Left ventricle myocardium inferior (tissue), 1 donor: ENCODE measurements at regions not wholly inside any gene's neighbourhood (a gene's known extent, or its start where the extent isn't known, plus 50 kb on each side); places are given as distances from the start of the nearest gene placed in this dataset.

Experiments used
- DNase-seq: peaks from one replicate; pipeline ENCODE4 v3.0.0-alpha.2; 2020
- H3K27ac ChIP-seq: fragments of 200-600 bp; replicated peaks from 2 replicates; pipeline ENCODE4 v1.8.0; 2021
- H3K27me3 ChIP-seq: fragments of 200-600 bp; 2 replicates; pipeline ENCODE4 v1.8.0; 2021; ENCODE audit warnings: low read depth
- H3K36me3 ChIP-seq: fragments of 200-600 bp; 2 replicates; pipeline ENCODE4 v1.8.0; 2021
- H3K4me1 ChIP-seq: fragments of 200-600 bp; 2 replicates; pipeline ENCODE4 v1.8.0; 2021
- H3K4me3 ChIP-seq: fragments of 200-600 bp; 2 replicates; pipeline ENCODE4 v1.8.0; 2021; ENCODE audit warnings: mild to moderate bottlenecking, moderate library complexity
- H3K9me3 ChIP-seq: fragments of 200-600 bp; replicated peaks from 2 replicates; pipeline ENCODE4 v1.8.0; 2021
- CTCF ChIP-seq: fragments of 200-600 bp; IDR thresholded peaks from 2 replicates; pipeline ENCODE4 v1.8.0; 2021; ENCODE audit warnings: antibody characterized with exemption, mild to moderate bottlenecking, borderline replicate concordance
- intact Hi-C: fragments of 100-400 bp; cut with micrococcal nuclease; formaldehyde crosslinking; loops from one replicate; pipeline ENCODE4 v1.11.0; 2022
- donor health status: DM: no; HTN: yes; CAD: no; lungs with severe emphysema.

DNA sequence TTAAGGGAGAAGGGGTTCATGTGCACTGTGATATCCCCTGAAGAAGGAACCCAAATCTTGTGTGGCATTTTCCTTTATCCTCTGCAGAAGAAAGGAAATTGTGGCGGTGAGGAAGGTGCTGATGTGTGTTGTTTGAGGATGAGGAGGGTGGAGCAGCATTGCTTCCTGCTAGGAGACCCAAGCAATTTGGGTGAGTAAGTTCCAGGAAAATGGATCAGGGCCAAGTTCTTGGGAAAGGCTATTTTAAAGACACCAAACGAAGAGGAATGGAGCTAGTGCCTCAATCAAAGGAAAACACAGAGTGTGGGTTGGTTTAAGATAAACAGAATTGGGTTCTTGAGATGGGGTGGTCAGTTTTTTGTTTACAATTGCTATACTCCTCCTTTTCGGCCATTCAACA is 86.7 kb upstream of the MARK1 start:
- TF ChIP-seq CTCF = no peak
- Histone ChIP-seq H3K9me3 (peaks cover 10% of the 10 kb centered on the region), H3K36me3 (no peaks in the 10 kb centered on the region), H3K27ac (no peak overlapping the region), H3K4me3 (no peak overlapping the region), H3K4me1 (no peaks in the 10 kb centered on the region), H3K27me3 (no peaks in the 10 kb centered on the region)
- no peak for DNase-seq
- intact Hi-C loops = no loop called here

DNA sequence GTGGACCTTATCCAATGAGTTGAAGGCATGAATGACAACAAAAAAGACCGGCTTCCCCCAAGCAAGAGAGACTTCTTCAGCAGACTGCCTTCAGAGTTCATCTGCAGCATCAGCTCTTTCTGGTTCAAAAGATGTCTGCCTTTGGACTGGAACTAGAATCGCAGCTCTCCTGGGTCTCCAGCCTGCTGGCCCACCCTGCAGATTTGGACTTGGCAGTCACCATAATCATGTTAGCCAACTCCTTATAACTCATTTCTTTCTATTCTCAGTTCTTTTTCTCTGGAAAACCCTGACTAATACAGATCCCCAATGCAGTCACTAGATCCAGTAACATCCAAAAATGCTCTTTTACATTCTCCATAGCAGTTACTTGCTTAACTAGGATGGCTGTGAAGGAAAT is 89.2 kb upstream of the MARK1 start:
- no peak for DNase-seq
- Histone ChIP-seq H3K36me3 (no peaks in the 10 kb centered on the region), H3K27ac (no peak overlapping the region), H3K4me1 (no peaks in the 10 kb centered on the region), H3K9me3 (peaks cover under 1% of the 10 kb centered on the region), H3K27me3 (no peaks in the 10 kb centered on the region), H3K4me3 (no peak overlapping the region)
- no peak for TF ChIP-seq CTCF
- intact Hi-C loops = no loop called here

DNA sequence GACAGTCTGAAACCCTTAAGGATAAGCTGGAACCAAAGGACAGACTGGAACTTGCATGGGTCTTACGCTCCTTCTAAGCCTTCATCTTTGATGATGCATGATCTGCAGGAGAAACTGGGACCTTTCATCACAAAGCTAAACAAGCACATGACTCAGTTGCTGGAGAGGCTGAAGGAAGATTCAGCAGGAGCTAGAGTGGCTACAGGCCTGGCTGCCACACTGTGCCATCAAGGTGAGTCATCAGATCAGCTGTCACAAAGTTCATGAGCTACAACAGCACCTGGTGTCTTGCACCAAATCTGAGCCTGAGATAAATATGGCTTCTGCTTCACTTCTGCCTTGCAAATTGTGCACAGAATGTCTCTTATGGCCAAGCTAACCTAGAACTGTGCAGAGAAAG is 95.5 kb upstream of the MARK1 start:
- no peak for TF ChIP-seq CTCF
- intact Hi-C loops = no loop called here
- Histone ChIP-seq H3K4me3 (no peak overlapping the region), H3K27ac (no peak overlapping the region), H3K9me3 (no peaks in the 10 kb centered on the region), H3K27me3 (no peaks in the 10 kb centered on the region), H3K4me1 (no peaks in the 10 kb centered on the region), H3K36me3 (no peaks in the 10 kb centered on the region)
- no peak for DNase-seq

DNA sequence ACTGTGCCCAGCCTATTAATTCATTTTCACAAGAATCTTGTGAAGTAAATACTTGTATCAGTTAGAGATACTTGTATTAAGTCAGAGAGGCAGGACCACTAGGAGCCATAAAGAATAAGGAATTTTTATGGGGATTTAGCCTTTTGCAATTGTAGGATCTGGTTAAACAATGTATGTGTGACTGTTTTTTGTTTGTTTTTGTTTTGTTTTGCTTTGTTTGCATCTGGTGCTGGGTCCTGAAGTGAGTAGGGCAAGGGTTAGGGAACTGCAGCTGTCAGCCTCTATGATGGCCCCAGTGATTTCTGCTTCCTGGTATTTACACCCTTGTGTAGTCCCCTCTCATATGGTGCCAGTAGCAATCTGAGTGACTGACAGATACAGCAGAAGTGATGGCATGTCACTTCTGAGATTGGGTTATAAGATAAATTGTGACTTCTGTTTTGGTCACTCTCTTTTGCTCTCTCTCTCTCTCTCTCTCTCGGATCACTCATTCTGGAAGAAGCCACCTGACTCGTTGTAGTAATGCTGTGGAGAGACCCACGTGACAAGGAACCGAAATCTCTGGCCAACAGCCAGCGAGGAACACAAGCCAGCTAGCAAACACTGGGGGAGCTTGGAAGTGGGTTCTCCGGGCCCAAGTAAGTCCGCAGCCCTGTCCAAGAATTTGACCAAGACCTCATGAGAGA is 96.2 kb upstream of the MARK1 start:
- intact Hi-C loops = no loop called here

DNA sequence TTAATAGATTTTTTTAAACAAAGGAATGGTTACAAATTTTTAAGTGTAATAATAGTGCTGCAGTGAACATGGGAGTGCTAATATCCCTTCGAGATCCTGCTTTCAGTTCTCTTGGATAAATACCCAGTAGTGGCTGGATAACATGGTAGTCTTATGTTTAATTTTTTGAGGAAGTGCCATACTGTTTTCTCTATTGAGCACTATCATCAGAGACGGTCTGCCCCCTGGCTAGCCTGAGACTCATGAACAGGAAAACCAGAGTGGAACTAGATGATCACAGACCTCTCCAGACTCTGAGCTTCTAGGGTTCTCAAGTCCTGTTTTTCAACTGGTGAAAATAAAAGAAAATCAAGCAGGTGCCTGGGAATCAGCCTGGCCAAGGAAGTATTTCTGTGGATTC is 97.3 kb upstream of the MARK1 start:
- intact Hi-C loops = no loop called here
- Histone ChIP-seq H3K36me3 (no peaks in the 10 kb centered on the region), H3K27ac (no peak overlapping the region), H3K9me3 (no peaks in the 10 kb centered on the region), H3K4me3 (no peak overlapping the region), H3K27me3 (no peaks in the 10 kb centered on the region), H3K4me1 (no peaks in the 10 kb centered on the region)
- DNase-seq = no peak
- TF ChIP-seq CTCF = no peak

More for the DNA sequence above, 96.2 kb upstream of the MARK1 start:
- DNase-seq = no peak
- Histone ChIP-seq H3K27ac (no peak overlapping the region), H3K9me3 (no peaks in the 10 kb centered on the region), H3K4me3 (no peak overlapping the region), H3K27me3 (no peaks in the 10 kb centered on the region), H3K4me1 (no peaks in the 10 kb centered on the region), H3K36me3 (no peaks in the 10 kb centered on the region)
- TF ChIP-seq CTCF = no peak
